CD14-positive monocyte (primary cell): ENCODE measurements at regions not wholly inside any gene's neighbourhood (a gene's known extent, or its start where the extent isn't known, plus 50 kb on each side); places are given as distances from the start of the nearest gene placed in this dataset.
"Not testable (repeated sequence)": the region's sequence is repeated elsewhere in the genome, so short reads cannot be mapped to it uniquely, and the experiment has no call there.

ENCODE experiments used
- DNase-seq, 3 donors: peaks; one replicate each; pipeline ENCODE4 v3.0.0-alpha.2; 2011 to 2022
- H2AFZ ChIP-seq: 2 replicates; pipeline ENCODE4 v1.6.0; 2012; ENCODE audit warnings: mild to moderate bottlenecking, low read depth, low read length, inconsistent platforms; ENCODE audit not compliant: insufficient read depth, poor library complexity, severe bottlenecking
- H3K27ac ChIP-seq, 2 donors: 1 replicate in 1 of 2; 2 replicates in 1 of 2; pipeline ENCODE4 v1.5.1; 2012 to 2013; ENCODE audit warnings: low read length in 2 of 2, control low read depth in 1 of 2, inconsistent platforms in 1 of 2, low read depth in 1 of 2, mild to moderate bottlenecking in 1 of 2
- H3K27me3 ChIP-seq, 2 donors: one replicate each; pipeline versions ENCODE4 v1.6.0 to v1.6.1; 2011 to 2013; ENCODE audit warnings: low read length in 2 of 2; ENCODE audit not compliant: control insufficient read depth in 2 of 2, insufficient read depth in 2 of 2
- H3K36me3 ChIP-seq, 2 donors: replicated peaks in 1 of 2; 1 replicate in 1 of 2; 2 replicates in 1 of 2; pipeline versions ENCODE4 v1.5.1 to v1.6.1; 2012 to 2013; ENCODE audit warnings: low read length in 2 of 2, control low read depth in 1 of 2, inconsistent platforms in 1 of 2, mild to moderate bottlenecking in 1 of 2; ENCODE audit not compliant: insufficient read depth in 2 of 2, control insufficient read depth in 1 of 2
- H3K4me1 ChIP-seq, 2 donors: 1 replicate in 1 of 2; 2 replicates in 1 of 2; pipeline versions ENCODE4 v1.5.1 to v1.6.1; 2012 to 2013; ENCODE audit warnings: low read length in 2 of 2, control low read depth in 1 of 2, inconsistent platforms in 1 of 2, mild to moderate bottlenecking in 1 of 2, moderate library complexity in 1 of 2; ENCODE audit not compliant: insufficient read depth in 2 of 2, control insufficient read depth in 1 of 2
- H3K4me2 ChIP-seq: replicated peaks from 2 replicates; pipeline ENCODE3; 2012; ENCODE audit warnings: low read length, moderate library complexity, mild to moderate bottlenecking; ENCODE audit not compliant: poor library complexity, severe bottlenecking; ENCODE audit errors: extremely low read depth
- H3K4me3 ChIP-seq, 3 experiments: fragments of 200-600 bp in 1 of 3; sonication (generic) in 1 of 3; replicated peaks in 1 of 3; 1 replicate in 2 of 3; 2 replicates in 1 of 3; pipeline ENCODE4 v1.5.1; 2011 to 2013; ENCODE audit warnings: low read length in 3 of 3, mild to moderate bottlenecking in 3 of 3, control low read depth in 2 of 3, low read depth in 2 of 3, inconsistent platforms in 1 of 3, moderate library complexity in 1 of 3
- H3K79me2 ChIP-seq: 2 replicates; pipeline ENCODE4 v1.6.0; 2012; ENCODE audit warnings: mild to moderate bottlenecking, control low read depth, inconsistent platforms, low read length, moderate library complexity; ENCODE audit not compliant: insufficient read depth
- H3K9ac ChIP-seq: 2 replicates; pipeline ENCODE4 v1.6.0; 2017; ENCODE audit warnings: low read length, mild to moderate bottlenecking; ENCODE audit not compliant: insufficient read depth, poor library complexity, severe bottlenecking
- H3K9me3 ChIP-seq, 2 donors: replicated peaks in 1 of 2; 1 replicate in 1 of 2; 2 replicates in 1 of 2; pipeline versions ENCODE4 v1.5.1 to v1.6.1; 2012 to 2013; ENCODE audit warnings: low read length in 2 of 2, control low read depth in 1 of 2; ENCODE audit not compliant: control insufficient read depth in 1 of 2, insufficient read depth in 1 of 2
- H4K20me1 ChIP-seq: 2 replicates; pipeline ENCODE4 v1.6.0; 2012; ENCODE audit warnings: mild to moderate bottlenecking, low read length, control low read depth, moderate library complexity; ENCODE audit not compliant: insufficient read depth
- H3K27ac Mint-ChIP-seq, 7 donors: one replicate each; pipeline ENCODE4 v1.8.0; 2020; ENCODE audit warnings: mild to moderate bottlenecking in 7 of 7, mixed read lengths in 7 of 7, moderate library complexity in 6 of 7, inconsistent platforms in 2 of 7
- H3K27me3 Mint-ChIP-seq, 3 donors: one replicate each; pipeline ENCODE4 v1.8.0; 2021 to 2022; ENCODE audit warnings: low read depth in 3 of 3, mild to moderate bottlenecking in 3 of 3, mixed read lengths in 3 of 3, moderate library complexity in 3 of 3, inconsistent platforms in 1 of 3
- H3K36me3 Mint-ChIP-seq, 2 donors: one replicate each; pipeline ENCODE4 v1.8.0; 2020; ENCODE audit warnings: mixed read lengths in 2 of 2, inconsistent platforms in 1 of 2, mild to moderate bottlenecking in 1 of 2
- H3K4me1 Mint-ChIP-seq: one replicate; pipeline ENCODE4 v1.8.0; 2020; ENCODE audit warnings: mild to moderate bottlenecking, mixed read lengths
- H3K4me3 Mint-ChIP-seq, 2 donors: one replicate each; pipeline ENCODE4 v1.8.0; 2020; ENCODE audit warnings: mild to moderate bottlenecking in 2 of 2, mixed read lengths in 2 of 2, moderate library complexity in 1 of 2
- H3K9me3 Mint-ChIP-seq, 7 donors: one replicate each; pipeline ENCODE4 v1.8.0; 2020 to 2022; ENCODE audit warnings: mixed read lengths in 7 of 7, mild to moderate bottlenecking in 6 of 7, moderate library complexity in 6 of 7, inconsistent platforms in 2 of 7
- WGBS: methylation state at CpG from one replicate; pipeline ENCODE4 v1.1.5; 2013; ENCODE audit warnings: missing lambda C conversion rate; ENCODE audit not compliant: insufficient coverage; 5-methylcytosine and 5-hydroxymethylcytosine counted together
- intact Hi-C, 2 donors: fragments of 100-400 bp; cut with micrococcal nuclease; formaldehyde crosslinking; loops; one replicate each; pipeline versions ENCODE4 v1.15.0 to v1.15.1; 2023

GRCh38 chr9:138212811-138213210 is 335.2 kb downstream of the CACNA1B start:
- intact Hi-C loops, H3K4me3 Mint-ChIP-seq: not testable (repeated sequence)
- 80% methylated on average over 1 of the region's 3 CpGs for WGBS

GRCh38 chr9:138213748-138214147 is 336.2 kb downstream of the CACNA1B start:
- H3K9me3 Mint-ChIP-seq, H3K27me3 ChIP-seq, H2AFZ ChIP-seq, H3K4me3 ChIP-seq, H3K9ac ChIP-seq, H3K9me3 ChIP-seq, H4K20me1 ChIP-seq, H3K36me3 ChIP-seq, H3K36me3 Mint-ChIP-seq, H3K27me3 Mint-ChIP-seq, intact Hi-C loops, H3K79me2 ChIP-seq, H3K4me3 Mint-ChIP-seq, H3K4me2 ChIP-seq: not testable (repeated sequence)
- peak overlapping the region in 6 of 7 donors; percentile 65 to 92 (median 87) for H3K27ac Mint-ChIP-seq
- H3K4me1 Mint-ChIP-seq = peaks cover 57% of the 10 kb centered on the region
- peaks cover 36 to 45% of the 10 kb centered on the region in 2 donors for H3K4me1 ChIP-seq
- WGBS = no CpG with 5 or more reads among the region's 6 CpGs
- H3K27ac ChIP-seq = peak overlapping the region in 1 of 2 donors; percentile 70
- peak; percentile 68 to 87 (median 76) for DNase-seq

More at GRCh38 chr9:138212811-138213210, 335.2 kb downstream of the CACNA1B start:
- not testable (repeated sequence) for H3K27me3 Mint-ChIP-seq, H4K20me1 ChIP-seq, H3K27me3 ChIP-seq, H3K27ac ChIP-seq, H3K4me3 ChIP-seq, H3K79me2 ChIP-seq, H3K9me3 ChIP-seq, H3K36me3 Mint-ChIP-seq, H3K9me3 Mint-ChIP-seq, H2AFZ ChIP-seq, H3K9ac ChIP-seq, H3K4me2 ChIP-seq, H3K36me3 ChIP-seq, DNase-seq
- Mint-ChIP-seq H3K27ac (peak overlapping the region in 6 of 7 donors; percentile 53 to 90 (median 84)), H3K4me1 (peaks cover 53% of the 10 kb centered on the region)
- peaks cover 36 to 45% of the 10 kb centered on the region in 2 donors for H3K4me1 ChIP-seq

- intact Hi-C loops, H3K79me2 ChIP-seq, H3K4me3 Mint-ChIP-seq, H3K9ac ChIP-seq, H3K4me2 ChIP-seq, H3K36me3 ChIP-seq, H3K9me3 Mint-ChIP-seq, H2AFZ ChIP-seq, H3K27me3 ChIP-seq, H3K27me3 Mint-ChIP-seq, H3K36me3 Mint-ChIP-seq, H4K20me1 ChIP-seq, H3K9me3 ChIP-seq: not testable (repeated sequence)
- H3K4me1 Mint-ChIP-seq = peaks cover 55% of the 10 kb centered on the region
- peak overlapping the region; percentile 65 to 92 (median 87) for H3K27ac Mint-ChIP-seq
- Histone ChIP-seq H3K4me3 (peak overlapping the region in 1 of 3 experiments; percentile 20), H3K27ac (peak overlapping the region; percentile 62 to 70), H3K4me1 (peaks cover 36 to 41% of the 10 kb centered on the region in 2 donors)
- WGBS = no CpG with 5 or more reads among the region's 8 CpGs
- DNase-seq = peak in 1 of 3 donors; percentile 17
These were observed 337.0 kb downstream of the CACNA1B start for GRCh38 chr9:138214548-138214947.

GRCh38 chr9:138215588-138215987 is 338.0 kb downstream of the CACNA1B start:
- not testable (repeated sequence) for H3K4me3 ChIP-seq

More at GRCh38 chr9:138215588-138215987, 338.0 kb downstream of the CACNA1B start:
- H3K4me3 Mint-ChIP-seq, H3K27me3 ChIP-seq, H3K9me3 Mint-ChIP-seq, H2AFZ ChIP-seq, H3K27ac ChIP-seq, H3K36me3 Mint-ChIP-seq, H3K79me2 ChIP-seq, H3K9ac ChIP-seq, H3K36me3 ChIP-seq, intact Hi-C loops, H3K9me3 ChIP-seq, H4K20me1 ChIP-seq, H3K27me3 Mint-ChIP-seq, H3K4me2 ChIP-seq, DNase-seq: not testable (repeated sequence)
- Mint-ChIP-seq H3K27ac (peak overlapping the region in 3 of 7 donors; percentile 52 to 78 (median 72)), H3K4me1 (peaks cover 48% of the 10 kb centered on the region)
- WGBS = no CpG with 5 or more reads among the region's 2 CpGs
- H3K4me1 ChIP-seq = peaks cover 26 to 32% of the 10 kb centered on the region in 2 donors
